VCaP (cell line): ENCODE measurements at regions not wholly inside any gene's neighbourhood (a gene's known extent, or its start where the extent isn't known, plus 50 kb on each side); places are given as distances from the start of the nearest gene placed in this dataset.

Source experiments
- H3K27ac ChIP-seq: fragments of 450-650 bp; 2 replicates; pipeline ENCODE4 v1.5.1; 2017
- CTCF ChIP-seq: fragments of 450-650 bp; conservative IDR thresholded peaks from 2 replicates; pipeline ENCODE4 v1.5.1; 2017; ENCODE audit warnings: mild to moderate bottlenecking, moderate library complexity

- no peak for TF ChIP-seq CTCF
- no peak overlapping the region for H3K27ac ChIP-seq
Measured at GRCh38 chr4:85368932-85369331, 106.0 kb upstream of the ARHGAP24 start.

- no peak for TF ChIP-seq CTCF
- H3K27ac ChIP-seq = no peak overlapping the region
Measured at GRCh38 chr4:85369703-85370380, 105.1 kb upstream of the ARHGAP24 start.

DNA sequence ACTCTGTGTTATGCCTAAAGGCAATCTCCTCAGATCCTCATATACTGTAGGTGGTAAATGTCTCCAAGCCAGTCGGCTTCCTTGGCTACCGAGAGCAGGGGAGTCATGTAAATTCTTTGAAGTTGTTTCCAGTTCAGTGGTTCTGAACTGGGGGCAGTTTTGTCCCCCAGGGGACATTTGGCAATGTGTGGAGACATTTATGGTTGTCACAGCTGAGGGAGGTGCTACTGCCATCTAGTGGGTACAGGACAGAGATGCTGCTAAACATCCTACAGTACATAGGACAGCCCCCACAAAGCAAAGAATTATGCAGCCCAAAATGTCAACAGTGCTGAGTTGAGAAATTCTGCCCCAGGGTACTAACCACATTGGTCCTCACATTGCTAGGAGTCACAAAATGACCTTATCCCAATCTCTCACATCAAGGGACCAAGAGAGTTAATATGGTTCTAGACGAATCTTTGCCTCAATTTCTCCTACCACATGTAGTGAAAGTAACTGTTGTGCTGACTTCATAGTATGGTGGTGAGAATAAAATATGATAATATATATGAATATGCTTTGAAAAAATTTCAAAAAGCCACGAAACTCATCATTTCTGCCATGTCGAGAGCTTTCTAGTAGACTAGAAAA, 104.4 kb upstream of the ARHGAP24 start:
- no peak overlapping the region for H3K27ac ChIP-seq
- peak; percentile 94 for TF ChIP-seq CTCF

GRCh38 chr4:85372966-85373365, 102.0 kb upstream of the ARHGAP24 start:
- no peak overlapping the region for H3K27ac ChIP-seq
- no peak for TF ChIP-seq CTCF

DNA sequence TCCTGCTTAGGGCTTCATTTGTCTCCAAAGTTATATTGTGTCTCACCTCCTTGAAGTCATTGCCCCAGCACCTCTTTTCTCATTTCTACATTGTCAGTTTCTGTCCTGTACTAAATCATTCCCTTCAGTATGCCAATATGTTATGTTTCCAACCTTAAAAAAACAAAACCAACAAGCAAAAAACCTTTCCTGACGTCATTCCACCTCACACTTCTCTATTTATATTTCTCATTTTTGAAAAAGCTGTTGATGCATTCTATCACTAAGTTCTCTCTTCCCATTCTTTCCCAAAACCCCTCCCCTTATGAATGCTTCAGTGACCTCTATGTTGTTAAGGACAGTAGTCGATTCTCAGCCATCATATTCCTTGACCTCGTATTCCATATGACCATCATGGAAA, 98.7 kb upstream of the ARHGAP24 start:
- TF ChIP-seq CTCF = no peak
- no peak overlapping the region for H3K27ac ChIP-seq

GRCh38 chr4:85381968-85382367, 93.0 kb upstream of the ARHGAP24 start:
- H3K27ac ChIP-seq = no peak overlapping the region

GRCh38 chr4:85391071-85391470, 83.9 kb upstream of the ARHGAP24 start:
- no peak for TF ChIP-seq CTCF
- no peak overlapping the region for H3K27ac ChIP-seq

More at GRCh38 chr4:85381968-85382367, 93.0 kb upstream of the ARHGAP24 start:
- TF ChIP-seq CTCF = no peak
